C4-2B (cell line): ENCODE measurements at regions not wholly inside any gene's neighbourhood (a gene's known extent, or its start where the extent isn't known, plus 50 kb on each side); places are given as distances from the start of the nearest gene placed in this dataset.

Experiments
- ZFX ChIP-seq: fragments of 450-650 bp; IDR thresholded peaks from 2 replicates; pipeline ENCODE4 v1.6.1; 2017
- TF ChIP-seq, protein P1 (sequence below): fragments of 450-650 bp; conservative IDR thresholded peaks from 2 replicates; pipeline ENCODE4 v1.5.1; 2017; ENCODE audit warnings: mild to moderate bottlenecking

GRCh38 chr18:38786906-38787305 is 1221.3 kb upstream of the CELF4 start:
- TF ChIP-seq, protein P1, sequence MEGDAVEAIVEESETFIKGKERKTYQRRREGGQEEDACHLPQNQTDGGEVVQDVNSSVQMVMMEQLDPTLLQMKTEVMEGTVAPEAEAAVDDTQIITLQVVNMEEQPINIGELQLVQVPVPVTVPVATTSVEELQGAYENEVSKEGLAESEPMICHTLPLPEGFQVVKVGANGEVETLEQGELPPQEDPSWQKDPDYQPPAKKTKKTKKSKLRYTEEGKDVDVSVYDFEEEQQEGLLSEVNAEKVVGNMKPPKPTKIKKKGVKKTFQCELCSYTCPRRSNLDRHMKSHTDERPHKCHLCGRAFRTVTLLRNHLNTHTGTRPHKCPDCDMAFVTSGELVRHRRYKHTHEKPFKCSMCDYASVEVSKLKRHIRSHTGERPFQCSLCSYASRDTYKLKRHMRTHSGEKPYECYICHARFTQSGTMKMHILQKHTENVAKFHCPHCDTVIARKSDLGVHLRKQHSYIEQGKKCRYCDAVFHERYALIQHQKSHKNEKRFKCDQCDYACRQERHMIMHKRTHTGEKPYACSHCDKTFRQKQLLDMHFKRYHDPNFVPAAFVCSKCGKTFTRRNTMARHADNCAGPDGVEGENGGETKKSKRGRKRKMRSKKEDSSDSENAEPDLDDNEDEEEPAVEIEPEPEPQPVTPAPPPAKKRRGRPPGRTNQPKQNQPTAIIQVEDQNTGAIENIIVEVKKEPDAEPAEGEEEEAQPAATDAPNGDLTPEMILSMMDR, result no peak
- no peak for TF ChIP-seq ZFX
